Spleen (tissue), 11 donors: ENCODE measurements at regions not wholly inside any gene's neighbourhood (a gene's known extent, or its start where the extent isn't known, plus 50 kb on each side); places are given as distances from the start of the nearest gene placed in this dataset.

Experiments used
- DNase-seq: peaks from one replicate; pipeline ENCODE4 v3.0.0-alpha.2; 2020
- H3K27ac ChIP-seq, 8 donors: fragments of 200-600 bp; sonication (generic) in 7 of 8; 1 replicate in 4 of 8; 2 replicates in 4 of 8; pipeline versions ENCODE4 v1.5.0 to v1.8.0; 2016 to 2021; ENCODE audit warnings: inconsistent platforms in 4 of 8, mild to moderate bottlenecking in 4 of 8, moderate library complexity in 1 of 8
- H3K27me3 ChIP-seq, 7 donors: fragments of 200-600 bp; sonication (generic) in 6 of 7; replicated peaks in 1 of 7; 1 replicate in 4 of 7; 2 replicates in 3 of 7; pipeline versions ENCODE4 v1.5.0 to v1.8.0; 2016 to 2021; ENCODE audit warnings: inconsistent platforms in 3 of 7, mild to moderate bottlenecking in 1 of 7
- H3K36me3 ChIP-seq, 6 donors: fragments of 200-600 bp; sonication (generic) in 5 of 6; 1 replicate in 4 of 6; 2 replicates in 2 of 6; pipeline versions ENCODE4 v1.5.0 to v1.8.0; 2016 to 2021; ENCODE audit warnings: inconsistent platforms in 2 of 6
- H3K4me1 ChIP-seq, 6 donors: fragments of 200-600 bp; sonication (generic) in 5 of 6; 1 replicate in 3 of 6; 2 replicates in 3 of 6; pipeline versions ENCODE4 v1.5.0 to v1.8.0; 2016 to 2021; ENCODE audit warnings: inconsistent platforms in 3 of 6
- H3K4me3 ChIP-seq, 8 donors: fragments of 200-600 bp; sonication (generic) in 7 of 8; 1 replicate in 4 of 8; 2 replicates in 4 of 8; pipeline versions ENCODE4 v1.5.0 to v1.8.0; 2016 to 2021; ENCODE audit warnings: inconsistent platforms in 4 of 8, mild to moderate bottlenecking in 4 of 8, moderate library complexity in 2 of 8
- H3K9me3 ChIP-seq, 8 donors: fragments of 200-600 bp; sonication (generic) in 7 of 8; 1 replicate in 4 of 8; 2 replicates in 4 of 8; pipeline versions ENCODE4 v1.5.0 to v1.8.0; 2016 to 2021; ENCODE audit warnings: inconsistent platforms in 4 of 8
- POLR2A ChIP-seq, 3 donors: fragments of 450-650 bp; IDR thresholded peaks; one replicate each; pipeline ENCODE4 v1.5.1; 2017; ENCODE audit warnings: antibody characterized with exemption in 3 of 3, mild to moderate bottlenecking in 1 of 3
- POLR2AphosphoS5 ChIP-seq, 3 donors: sonication (generic); formaldehyde crosslinking; IDR thresholded peaks; one replicate each; pipeline ENCODE4 v1.5.1; 2017; ENCODE audit warnings: antibody characterized with exemption in 3 of 3
- WGBS, 5 donors: extraction: QIAGEN DNeasy Blood & Tissue Kit in 3 of 5; methylation state at CpG; one replicate each; pipeline versions ENCODE4 v1.1.5 to v1.1.7; 2013 to 2018; 5-methylcytosine and 5-hydroxymethylcytosine counted together
- intact Hi-C: fragments of 100-400 bp; cut with DNase I; formaldehyde crosslinking; loops from one replicate; pipeline ENCODE4 v1.15.0; 2023; ENCODE audit warnings: low total_unique reads
- TF ChIP-seq, protein P1 (sequence below), 11 experiments: fragments of 200-600 bp in 7 of 11; fragments of 450-650 bp in 4 of 11; sonication (generic) in 4 of 11; IDR thresholded peaks in 8 of 11; conservative IDR thresholded peaks in 3 of 11; 1 replicate in 7 of 11; 2 replicates in 4 of 11; pipeline versions ENCODE4 v1.4.0 to v1.8.0; 2016 to 2021; ENCODE audit warnings: antibody characterized with exemption in 11 of 11, inconsistent platforms in 4 of 11, mild to moderate bottlenecking in 1 of 11
- donor health status: healthy with polysubstance abuse.
- donor health status: DM: no; HTN: no; CAD: no; lungs with moderate emphysema.
- donor health status: DM: no; HTN: no; CAD: no.
- donor health status: Bipolar disorder and iron deficiency.
- donor health status: healthy.
- donor health status: DM: no; HTN: no; CAD: no.
- donor health status: DM: yes; HTN: yes; CAD: no.

DNA sequence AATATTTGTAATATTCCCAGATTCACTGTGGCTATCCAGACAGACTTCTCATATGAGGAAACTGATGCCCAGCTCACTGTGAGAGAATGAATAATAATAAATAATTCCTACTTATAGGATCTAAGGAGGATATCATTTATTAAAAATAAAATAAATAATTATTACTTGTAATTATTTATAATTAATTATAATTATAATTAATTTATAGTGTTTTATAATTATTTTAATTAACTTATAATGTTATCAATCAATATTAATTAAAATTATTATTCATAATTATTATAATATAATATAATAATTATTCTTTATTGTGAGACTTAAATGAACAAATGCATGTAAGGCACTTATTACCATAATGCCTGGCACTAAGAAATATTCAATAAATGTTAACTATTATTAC lies 192.8 kb downstream of the GALC start:
- Histone ChIP-seq H3K27ac (no peak overlapping the region), H3K36me3 (no peaks in the 10 kb centered on the region), H3K4me3 (no peak overlapping the region), H3K27me3 (peaks cover 0 to 3% (median 0%) of the 10 kb centered on the region in 7 donors), H3K4me1 (no peaks in the 10 kb centered on the region), H3K9me3 (no peaks in the 10 kb centered on the region)
- DNase-seq = no peak
- intact Hi-C loops = no loop called here
- TF ChIP-seq POLR2A (IDR thresholded peaks at IDR 0.05) = no peak
- TF ChIP-seq POLR2AphosphoS5 (IDR thresholded peaks at IDR 0.05) = no peak
- TF ChIP-seq, protein P1, sequence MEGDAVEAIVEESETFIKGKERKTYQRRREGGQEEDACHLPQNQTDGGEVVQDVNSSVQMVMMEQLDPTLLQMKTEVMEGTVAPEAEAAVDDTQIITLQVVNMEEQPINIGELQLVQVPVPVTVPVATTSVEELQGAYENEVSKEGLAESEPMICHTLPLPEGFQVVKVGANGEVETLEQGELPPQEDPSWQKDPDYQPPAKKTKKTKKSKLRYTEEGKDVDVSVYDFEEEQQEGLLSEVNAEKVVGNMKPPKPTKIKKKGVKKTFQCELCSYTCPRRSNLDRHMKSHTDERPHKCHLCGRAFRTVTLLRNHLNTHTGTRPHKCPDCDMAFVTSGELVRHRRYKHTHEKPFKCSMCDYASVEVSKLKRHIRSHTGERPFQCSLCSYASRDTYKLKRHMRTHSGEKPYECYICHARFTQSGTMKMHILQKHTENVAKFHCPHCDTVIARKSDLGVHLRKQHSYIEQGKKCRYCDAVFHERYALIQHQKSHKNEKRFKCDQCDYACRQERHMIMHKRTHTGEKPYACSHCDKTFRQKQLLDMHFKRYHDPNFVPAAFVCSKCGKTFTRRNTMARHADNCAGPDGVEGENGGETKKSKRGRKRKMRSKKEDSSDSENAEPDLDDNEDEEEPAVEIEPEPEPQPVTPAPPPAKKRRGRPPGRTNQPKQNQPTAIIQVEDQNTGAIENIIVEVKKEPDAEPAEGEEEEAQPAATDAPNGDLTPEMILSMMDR (IDR thresholded peaks at IDR 0.05 in 8 of 11, conservative IDR thresholded peaks at IDR 0.05 in 3 of 11) = no peak

DNA sequence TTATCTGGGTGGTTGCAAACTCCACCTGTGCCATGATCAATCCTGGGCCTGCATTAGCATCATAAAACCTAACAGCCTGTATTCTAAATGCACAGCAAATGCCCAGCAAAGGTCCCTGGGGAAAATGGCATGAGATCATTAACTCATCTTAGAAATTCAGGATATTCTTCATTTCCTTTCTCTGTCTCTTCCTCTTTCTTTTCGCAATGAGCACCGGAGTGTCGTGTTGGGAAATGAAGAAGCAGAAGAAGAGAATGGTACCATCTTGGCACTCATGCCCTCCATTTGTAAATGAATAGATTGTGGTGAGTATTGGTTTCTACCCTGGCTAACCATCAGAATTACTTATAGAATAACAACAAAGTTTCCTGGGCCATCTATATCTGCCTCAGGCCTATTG lies 193.6 kb downstream of the GALC start:
- intact Hi-C loops = no loop called here

DNA sequence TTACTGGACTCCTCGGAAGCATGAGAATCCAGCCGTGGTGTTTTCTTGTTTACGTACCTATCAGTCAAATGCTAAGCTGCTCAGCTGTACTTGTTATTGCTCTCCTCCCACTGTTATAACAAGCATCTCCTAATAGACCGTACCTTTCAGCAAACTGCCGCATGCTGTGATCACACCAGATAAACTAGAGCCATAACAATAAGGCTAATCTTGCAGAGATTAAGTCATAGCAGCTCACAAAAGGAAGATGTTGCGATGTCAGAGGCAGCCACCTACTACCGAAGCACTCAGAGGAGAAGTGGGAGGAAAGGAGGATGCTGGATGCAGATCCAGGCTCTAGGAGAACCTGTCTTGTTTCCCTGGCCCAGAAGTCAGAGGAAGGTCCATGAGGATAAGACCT lies 196.0 kb downstream of the GALC start:
- DNase-seq = no peak
- TF ChIP-seq, protein P1 (IDR thresholded peaks at IDR 0.05 in 8 of 11, conservative IDR thresholded peaks at IDR 0.05 in 3 of 11) = no peak
- no peak for TF ChIP-seq POLR2A (IDR thresholded peaks at IDR 0.05)
- TF ChIP-seq POLR2AphosphoS5 (IDR thresholded peaks at IDR 0.05) = no peak
- 72 to 81% (median 78%) methylated on average over 7 of the region's 7 CpGs for WGBS, 5 donors
- no peak overlapping the region for H3K27ac ChIP-seq
- intact Hi-C loops = no loop called here
- no peaks in the 10 kb centered on the region for H3K36me3 ChIP-seq
- H3K27me3 ChIP-seq = peaks cover 0 to 3% (median 0%) of the 10 kb centered on the region in 7 donors
- no peaks in the 10 kb centered on the region for H3K9me3 ChIP-seq
- no peaks in the 10 kb centered on the region for H3K4me1 ChIP-seq
- no peak overlapping the region for H3K4me3 ChIP-seq

More for the DNA sequence above, 193.6 kb downstream of the GALC start:
- TF ChIP-seq POLR2A (IDR thresholded peaks at IDR 0.05) (no peak), POLR2AphosphoS5 (IDR thresholded peaks at IDR 0.05) (no peak)
- TF ChIP-seq, protein P1 (IDR thresholded peaks at IDR 0.05 in 8 of 11, conservative IDR thresholded peaks at IDR 0.05 in 3 of 11) = no peak
- Histone ChIP-seq H3K9me3 (no peaks in the 10 kb centered on the region), H3K4me3 (no peak overlapping the region), H3K36me3 (no peaks in the 10 kb centered on the region), H3K27me3 (peaks cover 0 to 3% (median 0%) of the 10 kb centered on the region in 7 donors), H3K27ac (no peak overlapping the region), H3K4me1 (no peaks in the 10 kb centered on the region)
- DNase-seq = no peak
- WGBS, 5 donors = 44 to 58% (median 58%) methylated on average over 3 of the region's 3 CpGs

DNA sequence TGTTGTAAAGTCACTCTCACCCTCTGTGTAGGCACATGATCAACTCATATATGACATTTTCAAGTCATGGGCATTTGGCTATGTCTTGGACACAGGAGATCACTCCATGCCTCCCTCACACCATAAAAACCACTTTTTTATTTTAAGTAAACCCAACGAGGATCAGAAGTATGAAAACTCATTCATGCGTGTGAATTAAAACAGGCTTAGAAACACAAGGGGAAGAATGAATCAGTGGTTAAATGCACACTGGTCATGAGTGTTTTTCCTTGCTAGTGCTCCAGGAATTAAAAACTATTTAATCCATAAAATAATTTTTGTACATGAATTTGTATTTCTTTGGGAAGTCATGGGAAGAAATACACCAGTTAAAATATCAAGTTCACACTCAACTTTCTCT lies 198.4 kb downstream of the GALC start:
- Histone ChIP-seq H3K4me3 (no peak overlapping the region), H3K27me3 (peaks cover 0 to 3% (median 0%) of the 10 kb centered on the region in 7 donors), H3K4me1 (no peaks in the 10 kb centered on the region), H3K27ac (no peak overlapping the region), H3K36me3 (no peaks in the 10 kb centered on the region), H3K9me3 (no peaks in the 10 kb centered on the region)
- TF ChIP-seq POLR2AphosphoS5 (IDR thresholded peaks at IDR 0.05) (no peak), POLR2A (IDR thresholded peaks at IDR 0.05) (no peak)
- TF ChIP-seq, protein P1 (IDR thresholded peaks at IDR 0.05 in 8 of 11, conservative IDR thresholded peaks at IDR 0.05 in 3 of 11) = no peak
- intact Hi-C loops = no loop called here
- DNase-seq = no peak
- WGBS, 5 donors = 69 to 77% (median 72%) methylated on average over 2 of the region's 2 CpGs
